Keratinocyte (primary cell): ENCODE measurements at regions not wholly inside any gene's neighbourhood (a gene's known extent, or its start where the extent isn't known, plus 50 kb on each side); places are given as distances from the start of the nearest gene placed in this dataset.

Source experiments
- EZH2 ChIP-seq: IDR thresholded peaks from one replicate; pipeline ENCODE4 v1.6.1; 2012; ENCODE audit warnings: inconsistent platforms, mild to moderate bottlenecking, low read length, moderate library complexity
- TF ChIP-seq, protein P1 (sequence below), 3 experiments: IDR thresholded peaks in 1 of 3; conservative IDR thresholded peaks in 1 of 3; optimal IDR thresholded peaks in 1 of 3; 2 replicates in 2 of 3; 3 replicates in 1 of 3; pipeline versions ENCODE3 to v1.5.1; 2011; ENCODE audit warnings: low read length in 3 of 3, mild to moderate bottlenecking in 3 of 3, moderate library complexity in 2 of 3, control low read depth in 1 of 3, inconsistent platforms in 1 of 3; ENCODE audit not compliant: insufficient read depth in 2 of 3; ENCODE audit errors: extremely low read depth in 1 of 3

DNA sequence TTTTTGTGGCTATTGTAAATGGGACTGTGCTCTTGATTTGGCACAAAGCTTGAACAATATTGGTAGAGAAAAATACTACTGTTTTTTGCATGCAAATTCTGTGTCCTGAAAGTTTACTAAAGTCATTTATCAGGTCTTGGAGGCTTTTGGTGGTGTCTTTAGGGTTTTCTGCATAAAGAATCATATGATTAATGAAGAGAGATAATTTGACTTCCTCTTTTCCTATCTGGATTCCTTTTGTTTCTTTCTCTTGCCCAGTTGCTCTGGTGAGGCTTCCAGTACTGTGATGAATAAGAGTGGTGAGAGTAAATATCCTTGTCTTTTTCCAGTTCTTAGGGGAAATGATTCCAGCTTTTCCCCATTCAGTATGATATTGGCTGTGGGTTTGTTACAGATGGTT is 1166.7 kb downstream of the NCAM2 start:
- TF ChIP-seq, protein P1, sequence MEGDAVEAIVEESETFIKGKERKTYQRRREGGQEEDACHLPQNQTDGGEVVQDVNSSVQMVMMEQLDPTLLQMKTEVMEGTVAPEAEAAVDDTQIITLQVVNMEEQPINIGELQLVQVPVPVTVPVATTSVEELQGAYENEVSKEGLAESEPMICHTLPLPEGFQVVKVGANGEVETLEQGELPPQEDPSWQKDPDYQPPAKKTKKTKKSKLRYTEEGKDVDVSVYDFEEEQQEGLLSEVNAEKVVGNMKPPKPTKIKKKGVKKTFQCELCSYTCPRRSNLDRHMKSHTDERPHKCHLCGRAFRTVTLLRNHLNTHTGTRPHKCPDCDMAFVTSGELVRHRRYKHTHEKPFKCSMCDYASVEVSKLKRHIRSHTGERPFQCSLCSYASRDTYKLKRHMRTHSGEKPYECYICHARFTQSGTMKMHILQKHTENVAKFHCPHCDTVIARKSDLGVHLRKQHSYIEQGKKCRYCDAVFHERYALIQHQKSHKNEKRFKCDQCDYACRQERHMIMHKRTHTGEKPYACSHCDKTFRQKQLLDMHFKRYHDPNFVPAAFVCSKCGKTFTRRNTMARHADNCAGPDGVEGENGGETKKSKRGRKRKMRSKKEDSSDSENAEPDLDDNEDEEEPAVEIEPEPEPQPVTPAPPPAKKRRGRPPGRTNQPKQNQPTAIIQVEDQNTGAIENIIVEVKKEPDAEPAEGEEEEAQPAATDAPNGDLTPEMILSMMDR (optimal IDR thresholded peaks at IDR 0.05 in 1 of 3, IDR thresholded peaks at IDR 0.05 in 1 of 3, conservative IDR thresholded peaks at IDR 0.05 in 1 of 3; ENCODE audit: extremely low read depth in 1 of 3, insufficient read depth in 2 of 3, low read length in 3 of 3): no peak
- TF ChIP-seq EZH2: no peak
